IMR-90 (cell line): ENCODE measurements at regions not wholly inside any gene's neighbourhood (a gene's known extent, or its start where the extent isn't known, plus 50 kb on each side); places are given as distances from the start of the nearest gene placed in this dataset.

Experiments used
- ATAC-seq: fragments of 200-7000 bp; cut with Tn5 transposase; 2 replicates; pipeline ENCODE4 v1.9.1; 2020; ENCODE audit warnings: low read depth, mild to moderate bottlenecking, moderate library complexity
- BruUV-seq: library from RNA; stranded (reverse); fragments of 400-500 nt; replicated peaks from 2 replicates; lab custom pipeline; 2021; lab: Mats Ljungman, UMichigan
- CTCF ChIA-PET: fragments of 300-600 bp; formaldehyde crosslinking; extraction: SDS; loops from one replicate; lab custom pipeline; 2021; ENCODE audit warnings: antibody characterized with exemption; lab: Yijun Ruan, JAX
- POLR2A ChIA-PET: fragments of 300-600 bp; sonication (Branson Sonifier 250); formaldehyde crosslinking; loops from one replicate; lab custom pipeline; 2022; ENCODE audit warnings: antibody characterized with exemption; ENCODE audit not compliant: unreplicated experiment; lab: Charles Lee
- DNase-seq: peaks from one replicate; pipeline ENCODE4 v3.0.0; 2013
- H2AFZ ChIP-seq: replicated peaks from 2 replicates; pipeline ENCODE3; 2013; ENCODE audit warnings: low read length, mild to moderate bottlenecking; ENCODE audit not compliant: poor library complexity
- H2AK5ac ChIP-seq: 2 replicates; pipeline ENCODE4 v1.6.1; 2013; ENCODE audit warnings: low read depth, low read length, inconsistent platforms
- H2AK9ac ChIP-seq: replicated peaks from 2 replicates; pipeline ENCODE3; 2013; ENCODE audit warnings: mild to moderate bottlenecking, low read depth, low read length, moderate library complexity; ENCODE audit not compliant: poor library complexity
- H2BK120ac ChIP-seq: 2 replicates; pipeline ENCODE4 v1.6.1; 2013; ENCODE audit warnings: low read depth, low read length, inconsistent platforms
- H2BK15ac ChIP-seq: 3 replicates; pipeline ENCODE4 v1.6.1; 2013; ENCODE audit warnings: low read depth, low read length, inconsistent platforms
- H2BK20ac ChIP-seq: 2 replicates; pipeline ENCODE4 v1.6.1; 2013; ENCODE audit warnings: low read depth, mild to moderate bottlenecking, inconsistent platforms, low read length, moderate library complexity
- H2BK5ac ChIP-seq: 2 replicates; pipeline ENCODE4 v1.6.1; 2013; ENCODE audit warnings: mild to moderate bottlenecking, low read depth, low read length, inconsistent platforms; ENCODE audit not compliant: poor library complexity, severe bottlenecking
- H3K14ac ChIP-seq: replicated peaks from 2 replicates; pipeline ENCODE4 v1.6.1; 2013; ENCODE audit warnings: low read depth, low read length, inconsistent platforms
- H3K18ac ChIP-seq: 2 replicates; pipeline ENCODE4 v1.6.1; 2013; ENCODE audit warnings: low read depth, low read length, control low read depth
- H3K23ac ChIP-seq: 2 replicates; pipeline ENCODE4 v1.6.1; 2013; ENCODE audit warnings: low read depth, low read length, inconsistent platforms
- H3K27ac ChIP-seq: 2 replicates; pipeline ENCODE4 v1.5.1; 2013; ENCODE audit warnings: mild to moderate bottlenecking, control low read depth, low read length; ENCODE audit not compliant: insufficient read depth
- H3K27me3 ChIP-seq: 2 replicates; pipeline ENCODE4 v1.6.1; 2013; ENCODE audit warnings: low read length; ENCODE audit not compliant: control insufficient read depth, insufficient read depth
- H3K36me3 ChIP-seq: 2 replicates; pipeline ENCODE4 v1.6.1; 2013; ENCODE audit warnings: low read length, mixed read lengths; ENCODE audit not compliant: control insufficient read depth, insufficient read depth
- H3K4ac ChIP-seq: 2 replicates; pipeline ENCODE4 v1.6.1; 2013; ENCODE audit warnings: low read depth, low read length, inconsistent platforms
- H3K4me1 ChIP-seq: 2 replicates; pipeline ENCODE4 v1.6.1; 2013; ENCODE audit warnings: low read length, mixed read lengths; ENCODE audit not compliant: control insufficient read depth, insufficient read depth
- H3K4me2 ChIP-seq: 2 replicates; pipeline ENCODE4 v1.6.1; 2013; ENCODE audit warnings: low read depth, mild to moderate bottlenecking, control low read depth, low read length, moderate library complexity
- H3K4me3 ChIP-seq: 2 replicates; pipeline ENCODE4 v1.5.1; 2013; ENCODE audit warnings: low read depth, mild to moderate bottlenecking, control low read depth, low read length, moderate library complexity; ENCODE audit not compliant: insufficient read depth
- H3K56ac ChIP-seq: 2 replicates; pipeline ENCODE4 v1.6.1; 2013; ENCODE audit warnings: low read length, inconsistent platforms; ENCODE audit not compliant: insufficient read depth; ENCODE audit errors: extremely low read depth
- H3K79me1 ChIP-seq, 2 experiments: 2 replicates each; pipeline ENCODE4 v1.6.1; 2013; ENCODE audit warnings: low read length in 2 of 2, inconsistent platforms in 1 of 2, low read depth in 1 of 2
- H3K9ac ChIP-seq: 2 replicates; pipeline ENCODE4 v1.6.1; 2013; ENCODE audit warnings: low read depth, low read length, control low read depth
- H3K9me1 ChIP-seq: 2 replicates; pipeline ENCODE4 v1.6.1; 2013; ENCODE audit warnings: low read length, inconsistent platforms; ENCODE audit not compliant: insufficient read depth
- H3K9me3 ChIP-seq: 2 replicates; pipeline ENCODE4 v1.6.1; 2013; ENCODE audit warnings: low read length; ENCODE audit not compliant: control insufficient read depth, insufficient read depth
- H4K20me1 ChIP-seq: 2 replicates; pipeline ENCODE4 v1.6.1; 2013; ENCODE audit warnings: low read length, inconsistent platforms; ENCODE audit not compliant: insufficient read depth
- H4K5ac ChIP-seq: 2 replicates; pipeline ENCODE4 v1.6.1; 2013; ENCODE audit warnings: mild to moderate bottlenecking, low read depth, low read length, control low read depth
- H4K8ac ChIP-seq, 2 experiments: 2 replicates each; pipeline ENCODE4 v1.6.1; 2013; ENCODE audit warnings: low read depth in 2 of 2, low read length in 2 of 2, control low read depth in 1 of 2, inconsistent platforms in 1 of 2
- H4K91ac ChIP-seq: 2 replicates; pipeline ENCODE4 v1.6.1; 2013; ENCODE audit warnings: low read depth, low read length, inconsistent platforms; ENCODE audit not compliant: insufficient read depth
- BHLHE40 ChIP-seq: fragments of 150-350 bp; IDR thresholded peaks from 2 replicates; pipeline ENCODE4 v1.6.1; 2016; ENCODE audit warnings: mild to moderate bottlenecking, low read depth, low read length
- CEBPB ChIP-seq: IDR thresholded peaks from 2 replicates; pipeline ENCODE4 v1.6.1; 2012; ENCODE audit warnings: low read depth, low read length, improper control_type of control experiment
- CHD1 ChIP-seq: IDR thresholded peaks from 2 replicates; pipeline ENCODE4 v1.6.1; 2012; ENCODE audit warnings: low read depth, low read length, improper control_type of control experiment
- CTCF ChIP-seq: conservative IDR thresholded peaks from 2 replicates; pipeline ENCODE4 v1.5.1; 2012; ENCODE audit warnings: mild to moderate bottlenecking, low read depth, low read length, improper control_type of control experiment
- FOS ChIP-seq: fragments of 150-350 bp; IDR thresholded peaks from 2 replicates; pipeline ENCODE4 v1.6.1; 2016; ENCODE audit warnings: low read depth, low read length
- MAFK ChIP-seq: IDR thresholded peaks from 2 replicates; pipeline ENCODE4 v1.6.1; 2012; ENCODE audit warnings: low read depth, low read length, improper control_type of control experiment
- MAZ ChIP-seq: IDR thresholded peaks from 2 replicates; pipeline ENCODE4 v1.6.1; 2012; ENCODE audit warnings: low read depth, mild to moderate bottlenecking, low read length, improper control_type of control experiment, moderate library complexity, borderline replicate concordance
- MXI1 ChIP-seq: IDR thresholded peaks from 2 replicates; pipeline ENCODE4 v1.6.1; 2012; ENCODE audit warnings: low read depth, mild to moderate bottlenecking, low read length, moderate library complexity, borderline replicate concordance
- NFE2L2 ChIP-seq: fragments of 150-350 bp; IDR thresholded peaks from 2 replicates; pipeline ENCODE4 v1.6.1; 2016; ENCODE audit warnings: low read depth, mild to moderate bottlenecking, low read length
- RAD21 ChIP-seq: IDR thresholded peaks from 2 replicates; pipeline ENCODE4 v1.6.1; 2012; ENCODE audit warnings: low read length, improper control_type of control experiment
- RCOR1 ChIP-seq: IDR thresholded peaks from 2 replicates; pipeline ENCODE4 v1.6.1; 2012; ENCODE audit warnings: mild to moderate bottlenecking, low read length, improper control_type of control experiment; ENCODE audit not compliant: insufficient replicate concordance
- RFX5 ChIP-seq: IDR thresholded peaks from 2 replicates; pipeline ENCODE4 v1.8.0; 2012; ENCODE audit warnings: low read depth, mild to moderate bottlenecking, low read length, moderate library complexity
- SMC3 ChIP-seq: fragments of 150-350 bp; IDR thresholded peaks from 2 replicates; pipeline ENCODE4 v1.6.1; 2016; ENCODE audit warnings: low read depth, mild to moderate bottlenecking, antibody characterized with exemption, low read length, moderate library complexity
- dilution Hi-C: fragments of 300-500 bp; cut with HindIII; formaldehyde crosslinking; loops from one replicate; pipeline ENCODE4 v1.14.3; 2018; ENCODE audit warnings: low sequenced_read_pairs; ENCODE audit not compliant: unreplicated experiment
- in situ Hi-C: fragments of 300-500 bp; cut with MboI; formaldehyde crosslinking; loops from 3 replicates; pipeline ENCODE4 v1.14.3; 2019; ENCODE audit warnings: low sequenced_read_pairs, inconsistent platforms, mixed read lengths
- intact Hi-C: fragments of 100-400 bp; cut with micrococcal nuclease; formaldehyde crosslinking; loops from 2 replicates; pipeline ENCODE4 v1.10.0; 2022
- TF ChIP-seq, protein P1 (sequence below): fragments of 150-350 bp; IDR thresholded peaks from 2 replicates; pipeline ENCODE4 v1.6.1; 2016; ENCODE audit warnings: low read depth, mild to moderate bottlenecking, low read length, moderate library complexity, borderline replicate concordance

DNA sequence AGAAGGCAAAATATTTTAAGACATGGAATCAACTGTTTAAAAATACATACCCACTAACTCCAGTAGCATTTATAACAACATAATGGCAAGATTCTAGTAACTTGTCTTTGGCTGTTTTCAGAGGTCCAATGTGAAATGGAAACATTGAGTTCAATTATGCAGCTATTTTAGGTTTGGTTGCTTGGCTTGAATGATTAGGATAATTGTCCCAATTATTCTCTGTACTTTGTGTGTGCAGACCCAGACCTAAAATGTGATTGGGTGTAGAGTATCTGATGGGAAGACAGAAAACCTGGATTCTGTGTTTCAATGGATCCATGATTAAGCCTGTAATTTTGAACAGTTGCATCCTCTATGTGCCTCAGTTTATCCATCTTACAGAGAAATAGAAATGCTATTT is 392.7 kb upstream of the NFE2L3 start:
- H4K91ac ChIP-seq, result no peak overlapping the region
- no peaks in the 10 kb centered on the region for H3K36me3 ChIP-seq
- no peak overlapping the region for H4K5ac ChIP-seq
- no peak overlapping the region for H3K4me2 ChIP-seq
- in situ Hi-C loops (no loop called here), intact Hi-C loops (no loop called here), dilution Hi-C loops (no loop called here)
- no peak overlapping the region for H2AK9ac ChIP-seq
- no peak overlapping the region for H2AFZ ChIP-seq
- H3K23ac ChIP-seq, result no peak overlapping the region
- no peak overlapping the region for H2AK5ac ChIP-seq
- H3K56ac ChIP-seq, result no peak overlapping the region
- TF ChIP-seq CHD1, result no peak
- no peak for TF ChIP-seq RFX5
- TF ChIP-seq, protein P1, sequence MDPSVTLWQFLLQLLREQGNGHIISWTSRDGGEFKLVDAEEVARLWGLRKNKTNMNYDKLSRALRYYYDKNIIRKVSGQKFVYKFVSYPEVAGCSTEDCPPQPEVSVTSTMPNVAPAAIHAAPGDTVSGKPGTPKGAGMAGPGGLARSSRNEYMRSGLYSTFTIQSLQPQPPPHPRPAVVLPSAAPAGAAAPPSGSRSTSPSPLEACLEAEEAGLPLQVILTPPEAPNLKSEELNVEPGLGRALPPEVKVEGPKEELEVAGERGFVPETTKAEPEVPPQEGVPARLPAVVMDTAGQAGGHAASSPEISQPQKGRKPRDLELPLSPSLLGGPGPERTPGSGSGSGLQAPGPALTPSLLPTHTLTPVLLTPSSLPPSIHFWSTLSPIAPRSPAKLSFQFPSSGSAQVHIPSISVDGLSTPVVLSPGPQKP, result no peak
- no peak for TF ChIP-seq RAD21
- no peak for TF ChIP-seq CTCF
- no peak for TF ChIP-seq RCOR1
- TF ChIP-seq CEBPB, result no peak
- TF ChIP-seq MXI1, result no peak
- TF ChIP-seq BHLHE40, result no peak
- TF ChIP-seq MAFK, result no peak
- TF ChIP-seq FOS, result no peak
- no peak for TF ChIP-seq NFE2L2
- TF ChIP-seq SMC3, result no peak
- TF ChIP-seq MAZ, result no peak
- no peaks in the 10 kb centered on the region for H3K4me1 ChIP-seq
- H3K9me3 ChIP-seq, result no peaks in the 10 kb centered on the region
- CTCF ChIA-PET, result no interaction called here
- no peak for ATAC-seq
- no peak overlapping the region for H2BK20ac ChIP-seq
- no peak overlapping the region for H2BK5ac ChIP-seq
- no peak overlapping the region for H2BK120ac ChIP-seq
- DNase-seq, result no peak
- no peak overlapping the region for H2BK15ac ChIP-seq
- no peaks in the 10 kb centered on the region for H3K9me1 ChIP-seq
- H3K9ac ChIP-seq, result no peak overlapping the region
- H4K8ac ChIP-seq, result no peak overlapping the region
- H3K18ac ChIP-seq, result no peak overlapping the region
- H3K4ac ChIP-seq, result no peak overlapping the region
- POLR2A ChIA-PET, result no interaction called here
- no peaks in the 10 kb centered on the region; the same call in 1 of the 2 replicates for H3K27me3 ChIP-seq
- no peak overlapping the region for H3K14ac ChIP-seq
- no peak overlapping the region for H3K4me3 ChIP-seq
- no peaks in the 10 kb centered on the region for H3K79me1 ChIP-seq
- BruUV-seq, result no TSS peak
- H3K27ac ChIP-seq, result no peak overlapping the region
- H4K20me1 ChIP-seq, result no peaks in the 10 kb centered on the region
